GM23338 (cell line): ENCODE measurements at regions not wholly inside any gene's neighbourhood (a gene's known extent, or its start where the extent isn't known, plus 50 kb on each side); places are given as distances from the start of the nearest gene placed in this dataset.

ENCODE experiments used
- ATAC-seq: fragments of 200-7000 bp; cut with Tn5 transposase; 3 replicates; pipeline ENCODE4 v1.9.1; 2020
- DNase-seq: peaks from one replicate; pipeline ENCODE4 v3.0.0-alpha.2; 2015; ENCODE audit warnings: low spot score
- H2AFZ ChIP-seq: fragments of 200-600 bp; sonication (generic); 2 replicates; pipeline ENCODE4 v1.8.0; 2016; ENCODE audit warnings: antibody characterized with exemption, mild to moderate bottlenecking, moderate library complexity
- H3F3A ChIP-seq: fragments of 200-600 bp; sonication (generic); replicated peaks from 2 replicates; pipeline ENCODE4 v1.8.0; 2017; ENCODE audit warnings: antibody characterized with exemption, mixed run types, low read depth
- H3K27ac ChIP-seq: fragments of 200-600 bp; sonication (generic); 2 replicates; pipeline ENCODE4 v1.6.1; 2016; ENCODE audit warnings: low read depth
- H3K27me3 ChIP-seq: fragments of 200-600 bp; sonication (generic); 2 replicates; pipeline ENCODE4 v1.8.0; 2016; ENCODE audit warnings: mild to moderate bottlenecking, mixed run types, moderate library complexity; ENCODE audit not compliant: insufficient read depth
- H3K36me3 ChIP-seq: fragments of 200-600 bp; sonication (generic); 2 replicates; pipeline ENCODE4 v1.8.0; 2016; ENCODE audit warnings: mild to moderate bottlenecking; ENCODE audit not compliant: insufficient read depth
- H3K4me1 ChIP-seq: fragments of 200-600 bp; sonication (generic); 2 replicates; pipeline ENCODE4 v1.8.0; 2016; ENCODE audit warnings: mild to moderate bottlenecking, moderate library complexity; ENCODE audit not compliant: insufficient read depth
- H3K4me2 ChIP-seq: fragments of 200-600 bp; sonication (generic); 2 replicates; pipeline ENCODE4 v1.7.1; 2017; ENCODE audit warnings: mixed run types
- H3K4me3 ChIP-seq: fragments of 200-600 bp; sonication (generic); 2 replicates; pipeline ENCODE4 v1.6.1; 2016; ENCODE audit warnings: mixed run types
- H3K79me2 ChIP-seq: fragments of 200-600 bp; sonication (generic); replicated peaks from 2 replicates; pipeline ENCODE4 v1.8.0; 2017; ENCODE audit warnings: mild to moderate bottlenecking; ENCODE audit not compliant: insufficient read depth
- H3K9me2 ChIP-seq: fragments of 200-600 bp; sonication (generic); 2 replicates; pipeline ENCODE4 v1.8.0; 2017; ENCODE audit not compliant: insufficient read depth
- H4K20me1 ChIP-seq: fragments of 200-600 bp; sonication (generic); replicated peaks from 2 replicates; pipeline ENCODE4 v1.8.0; 2017; ENCODE audit warnings: mild to moderate bottlenecking; ENCODE audit not compliant: insufficient read depth
- H3K27ac Mint-ChIP-seq: 2 replicates; pipeline ENCODE4 v1.8.0; 2020; ENCODE audit warnings: inconsistent platforms, mild to moderate bottlenecking, moderate library complexity, mixed read lengths
- H3K27me3 Mint-ChIP-seq: 3 replicates; pipeline ENCODE4 v1.8.0; 2022; ENCODE audit warnings: low read depth, mild to moderate bottlenecking, moderate library complexity, mixed read lengths, inconsistent platforms; ENCODE audit not compliant: insufficient read depth, poor library complexity
- H3K36me3 Mint-ChIP-seq: 3 replicates; pipeline ENCODE4 v1.8.0; 2021; ENCODE audit warnings: low read depth, mild to moderate bottlenecking, inconsistent platforms, moderate library complexity, mixed read lengths
- H3K4me1 Mint-ChIP-seq: 3 replicates; pipeline ENCODE4 v1.8.0; 2020; ENCODE audit warnings: mild to moderate bottlenecking, inconsistent platforms, mixed read lengths
- H3K4me3 Mint-ChIP-seq: 3 replicates; pipeline ENCODE4 v1.8.0; 2021; ENCODE audit warnings: moderate library complexity, mild to moderate bottlenecking, inconsistent platforms, mixed read lengths
- H3K9me3 Mint-ChIP-seq: 3 replicates; pipeline ENCODE4 v1.8.0; 2020; ENCODE audit warnings: moderate library complexity, mild to moderate bottlenecking, inconsistent platforms, mixed read lengths
- CREB1 ChIP-seq: fragments of 250-450 bp; sonication (Bioruptor Pico); IDR thresholded peaks from 2 replicates; pipeline ENCODE4 v1.5.0; 2020; ENCODE audit warnings: low read depth, mild to moderate bottlenecking, moderate library complexity
- CTCF ChIP-seq, 2 experiments: fragments of 200-600 bp in 1 of 2; sonication (generic) in 1 of 2; conservative IDR thresholded peaks; 2 replicates each; pipeline versions ENCODE4 v1.5.1 to v1.6.1; 2016 to 2017; ENCODE audit warnings: antibody characterized with exemption in 2 of 2, low read depth in 2 of 2, mild to moderate bottlenecking in 2 of 2, moderate library complexity in 1 of 2
- ETS1 ChIP-seq: IDR thresholded peaks from 2 replicates; pipeline ENCODE4 v1.6.1; 2016; ENCODE audit warnings: antibody characterized with exemption
- NANOG ChIP-seq: IDR thresholded peaks from 2 replicates; pipeline ENCODE4 v1.6.1; 2016; ENCODE audit warnings: antibody characterized with exemption, borderline replicate concordance
- POLR2AphosphoS5 ChIP-seq: IDR thresholded peaks from 2 replicates; pipeline ENCODE4 v1.6.1; 2016; ENCODE audit warnings: antibody characterized with exemption, low read depth
- ZNF331 ChIP-seq: fragments of 250-450 bp; sonication (Bioruptor Pico); IDR thresholded peaks from 2 replicates; pipeline ENCODE4 v1.5.0; 2020; ENCODE audit warnings: low read depth, mild to moderate bottlenecking, moderate library complexity
- TF ChIP-seq, protein P1 (sequence below): IDR thresholded peaks from one replicate; pipeline ENCODE4 v1.6.1; 2018; ENCODE audit warnings: antibody characterized with exemption; ENCODE audit not compliant: unreplicated experiment

GRCh38 chr6:1170794-1171193 is 141.1 kb upstream of the FOXQ1 start:
- TF ChIP-seq, protein P1, sequence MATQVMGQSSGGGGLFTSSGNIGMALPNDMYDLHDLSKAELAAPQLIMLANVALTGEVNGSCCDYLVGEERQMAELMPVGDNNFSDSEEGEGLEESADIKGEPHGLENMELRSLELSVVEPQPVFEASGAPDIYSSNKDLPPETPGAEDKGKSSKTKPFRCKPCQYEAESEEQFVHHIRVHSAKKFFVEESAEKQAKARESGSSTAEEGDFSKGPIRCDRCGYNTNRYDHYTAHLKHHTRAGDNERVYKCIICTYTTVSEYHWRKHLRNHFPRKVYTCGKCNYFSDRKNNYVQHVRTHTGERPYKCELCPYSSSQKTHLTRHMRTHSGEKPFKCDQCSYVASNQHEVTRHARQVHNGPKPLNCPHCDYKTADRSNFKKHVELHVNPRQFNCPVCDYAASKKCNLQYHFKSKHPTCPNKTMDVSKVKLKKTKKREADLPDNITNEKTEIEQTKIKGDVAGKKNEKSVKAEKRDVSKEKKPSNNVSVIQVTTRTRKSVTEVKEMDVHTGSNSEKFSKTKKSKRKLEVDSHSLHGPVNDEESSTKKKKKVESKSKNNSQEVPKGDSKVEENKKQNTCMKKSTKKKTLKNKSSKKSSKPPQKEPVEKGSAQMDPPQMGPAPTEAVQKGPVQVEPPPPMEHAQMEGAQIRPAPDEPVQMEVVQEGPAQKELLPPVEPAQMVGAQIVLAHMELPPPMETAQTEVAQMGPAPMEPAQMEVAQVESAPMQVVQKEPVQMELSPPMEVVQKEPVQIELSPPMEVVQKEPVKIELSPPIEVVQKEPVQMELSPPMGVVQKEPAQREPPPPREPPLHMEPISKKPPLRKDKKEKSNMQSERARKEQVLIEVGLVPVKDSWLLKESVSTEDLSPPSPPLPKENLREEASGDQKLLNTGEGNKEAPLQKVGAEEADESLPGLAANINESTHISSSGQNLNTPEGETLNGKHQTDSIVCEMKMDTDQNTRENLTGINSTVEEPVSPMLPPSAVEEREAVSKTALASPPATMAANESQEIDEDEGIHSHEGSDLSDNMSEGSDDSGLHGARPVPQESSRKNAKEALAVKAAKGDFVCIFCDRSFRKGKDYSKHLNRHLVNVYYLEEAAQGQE: no peak
- peaks cover 6% of the 10 kb centered on the region; the same call in 2 of the 3 replicates for H3K9me3 Mint-ChIP-seq
- no peaks in the 10 kb centered on the region for H3F3A ChIP-seq
- no peak overlapping the region for H3K27ac Mint-ChIP-seq
- no peaks in the 10 kb centered on the region for H3K4me1 Mint-ChIP-seq
- H3K9me2 ChIP-seq: 0 out of 2 replicates have a peak, but pooled peaks cover 3% of the 10 kb centered on the region
- H4K20me1 ChIP-seq: no peaks in the 10 kb centered on the region
- no peak overlapping the region for H3K4me2 ChIP-seq
- DNase-seq (no peak), ATAC-seq (no peak)
- no peaks in the 10 kb centered on the region for H3K4me1 ChIP-seq
- no peak overlapping the region for H3K4me3 Mint-ChIP-seq
- no peak overlapping the region for H3K27ac ChIP-seq
- no peaks in the 10 kb centered on the region for H3K36me3 ChIP-seq
- H3K79me2 ChIP-seq: no peaks in the 10 kb centered on the region
- H3K36me3 Mint-ChIP-seq: no peaks in the 10 kb centered on the region; the same call in 2 of the 3 replicates
- H2AFZ ChIP-seq: no peak overlapping the region
- H3K27me3 ChIP-seq: no peaks in the 10 kb centered on the region
- peaks cover 4% of the 10 kb centered on the region for H3K27me3 Mint-ChIP-seq
- no peak overlapping the region for H3K4me3 ChIP-seq

GRCh38 chr6:1164600-1164999 is 147.3 kb upstream of the FOXQ1 start:
- Mint-ChIP-seq H3K36me3 (no peaks in the 10 kb centered on the region), H3K4me1 (no peaks in the 10 kb centered on the region), H3K9me3 (no peaks in the 10 kb centered on the region), H3K27ac (no peak overlapping the region), H3K4me3 (no peak overlapping the region), H3K27me3 (peaks cover 6% of the 10 kb centered on the region)
- no peak for ATAC-seq
- no peaks in the 10 kb centered on the region for H3K27me3 ChIP-seq
- H3K4me2 ChIP-seq: no peak overlapping the region
- TF ChIP-seq POLR2AphosphoS5 (no peak), NANOG (no peak), ETS1 (no peak), ZNF331 (no peak), CREB1 (no peak)
- H3K36me3 ChIP-seq: no peaks in the 10 kb centered on the region
- no peak overlapping the region for H2AFZ ChIP-seq
- H3K4me3 ChIP-seq: no peak overlapping the region
- H3K9me2 ChIP-seq: no peaks in the 10 kb centered on the region
- no peaks in the 10 kb centered on the region for H3K4me1 ChIP-seq
- no peaks in the 10 kb centered on the region for H3F3A ChIP-seq
- H3K79me2 ChIP-seq: no peaks in the 10 kb centered on the region
- H4K20me1 ChIP-seq: no peaks in the 10 kb centered on the region
- DNase-seq: no peak
- no peak overlapping the region for H3K27ac ChIP-seq

- no peak overlapping the region for H3K4me2 ChIP-seq
- H2AFZ ChIP-seq: no peak overlapping the region
- no peaks in the 10 kb centered on the region for H3K36me3 Mint-ChIP-seq
- H3K4me1 ChIP-seq: no peaks in the 10 kb centered on the region
- ATAC-seq: no peak
- H3K27ac ChIP-seq: no peak overlapping the region
- H3F3A ChIP-seq: no peaks in the 10 kb centered on the region
- peaks cover 6% of the 10 kb centered on the region for H3K27me3 Mint-ChIP-seq
- H3K27me3 ChIP-seq: no peaks in the 10 kb centered on the region
- peaks cover 2% of the 10 kb centered on the region; the same call in 2 of the 3 replicates for H3K9me3 Mint-ChIP-seq
- no peak overlapping the region for H3K4me3 Mint-ChIP-seq
- H3K36me3 ChIP-seq: no peaks in the 10 kb centered on the region
- DNase-seq: no peak
- no peaks in the 10 kb centered on the region for H3K9me2 ChIP-seq
- no peaks in the 10 kb centered on the region for H4K20me1 ChIP-seq
- no peak overlapping the region for H3K27ac Mint-ChIP-seq
- no peaks in the 10 kb centered on the region for H3K4me1 Mint-ChIP-seq
- no peak overlapping the region for H3K4me3 ChIP-seq
- H3K79me2 ChIP-seq: no peaks in the 10 kb centered on the region
- TF ChIP-seq CTCF (conservative IDR thresholded peaks at IDR 0.05; ENCODE audit: low read depth in 2 of 2) (no peak), CREB1 (no peak)
These were observed 148.4 kb upstream of the FOXQ1 start for GRCh38 chr6:1163501-1163900.
